TTC549 (cell line): ENCODE measurements at regions not wholly inside any gene's neighbourhood (a gene's known extent, or its start where the extent isn't known, plus 50 kb on each side); places are given as distances from the start of the nearest gene placed in this dataset.

ENCODE experiments used
- FAIRE-seq: peaks from 2 replicates; lab custom pipeline; 2012; peaks lifted over from hg19 to GRCh38; lab: Jason Lieb, UNC

GRCh38 chr16:86158688-86159360, 259.9 kb downstream of the IRF8 start:
- no peak for FAIRE-seq

GRCh38 chr16:86165479-86165878, 266.5 kb downstream of the IRF8 start:
- no peak for FAIRE-seq

GRCh38 chr16:86166414-86166813, 267.5 kb downstream of the IRF8 start:
- FAIRE-seq: no peak

GRCh38 chr16:86167061-86167460, 268.1 kb downstream of the IRF8 start:
- no peak for FAIRE-seq

GRCh38 chr16:86170720-86171119, 271.8 kb downstream of the IRF8 start:
- FAIRE-seq: no peak

GRCh38 chr16:86171329-86171728, 272.4 kb downstream of the IRF8 start:
- no peak for FAIRE-seq

- no peak for FAIRE-seq
Observed at GRCh38 chr16:86175816-86176215, 276.9 kb downstream of the IRF8 start.

GRCh38 chr16:86176462-86176861, 277.5 kb downstream of the IRF8 start:
- no peak for FAIRE-seq

- FAIRE-seq: no peak
Observed at GRCh38 chr16:86180244-86180643, 281.3 kb downstream of the IRF8 start.

- no peak for FAIRE-seq
Observed at GRCh38 chr16:86180780-86181179, 281.8 kb downstream of the IRF8 start.

GRCh38 chr16:86181526-86181925, 282.6 kb downstream of the IRF8 start:
- FAIRE-seq: no peak

GRCh38 chr16:86184185-86184584, 285.2 kb downstream of the IRF8 start:
- no peak for FAIRE-seq

GRCh38 chr16:86185089-86185488, 286.1 kb downstream of the IRF8 start:
- FAIRE-seq: no peak

GRCh38 chr16:86186313-86186712, 287.4 kb downstream of the IRF8 start:
- no peak for FAIRE-seq

GRCh38 chr16:86189934-86190333, 291.0 kb downstream of the IRF8 start:
- FAIRE-seq: no peak

- no peak for FAIRE-seq
Observed at GRCh38 chr16:86191663-86192062, 292.7 kb downstream of the IRF8 start.

GRCh38 chr16:86193528-86194193, 294.7 kb downstream of the IRF8 start:
- FAIRE-seq: no peak

- peak; percentile 97 for FAIRE-seq
Observed at GRCh38 chr16:86195863-86196630, 297.1 kb downstream of the IRF8 start.

GRCh38 chr16:86196687-86197391, 297.9 kb downstream of the IRF8 start:
- peak; percentile 28 for FAIRE-seq

- no peak for FAIRE-seq
Observed at GRCh38 chr16:86198206-86199118, 299.5 kb downstream of the IRF8 start.

GRCh38 chr16:86199182-86199581, 300.2 kb downstream of the IRF8 start:
- peak; percentile 93 for FAIRE-seq
